ENCODE measurements at regions not wholly inside any gene's neighbourhood (a gene's known extent, or its start where the extent isn't known, plus 50 kb on each side); places are given as distances from the start of the nearest gene placed in this dataset.

- Mint-ChIP-seq H3K27me3 (ENCODE audit: low read depth) (peaks cover 15% of the 10 kb centered on the region), H3K27ac (no peak overlapping the region), H3K9me3 (no peaks in the 10 kb centered on the region), H3K4me1 (ENCODE audit: low read depth) (no peaks in the 10 kb centered on the region), H3K36me3 (ENCODE audit: low read depth) (no peaks in the 10 kb centered on the region), H3K4me3 (no peak overlapping the region)
Observed at GRCh38 chr13:100728201-100728600, 53.6 kb upstream of the TMTC4 start.

- H3K4me3 Mint-ChIP-seq: no peak overlapping the region
- H3K4me1 Mint-ChIP-seq (ENCODE audit: low read depth): peaks cover 3% of the 10 kb centered on the region
- peaks cover 12% of the 10 kb centered on the region for H3K27me3 Mint-ChIP-seq (ENCODE audit: low read depth)
- no peak overlapping the region for H3K27ac Mint-ChIP-seq
- peaks cover 2% of the 10 kb centered on the region for H3K9me3 Mint-ChIP-seq
- no peaks in the 10 kb centered on the region for H3K36me3 Mint-ChIP-seq (ENCODE audit: low read depth)
Observed at GRCh38 chr13:100725472-100725871, 50.9 kb upstream of the TMTC4 start.

- peaks cover 7% of the 10 kb centered on the region for H3K9me3 Mint-ChIP-seq
- H3K27me3 Mint-ChIP-seq (ENCODE audit: low read depth): peaks cover 12% of the 10 kb centered on the region
- H3K27ac Mint-ChIP-seq: no peak overlapping the region
Observed at GRCh38 chr13:100724568-100724967, 50.0 kb upstream of the TMTC4 start.

More at GRCh38 chr13:100724568-100724967, 50.0 kb upstream of the TMTC4 start:
- Mint-ChIP-seq H3K4me3 (no peak overlapping the region), H3K36me3 (ENCODE audit: low read depth) (no peaks in the 10 kb centered on the region), H3K4me1 (ENCODE audit: low read depth) (peaks cover 3% of the 10 kb centered on the region)

All from T-helper 1 cell treated with Interleukin-12 subunit alpha and Interleukin-12 subunit beta and Interleukin-4 antibody, amounts not matched to agents 30 μg/mL and 1 μg/mL, for 36 hours (primary cell).